GM21737 (cell line): ENCODE measurements at regions not wholly inside any gene's neighbourhood (a gene's known extent, or its start where the extent isn't known, plus 50 kb on each side); places are given as distances from the start of the nearest gene placed in this dataset.

Experiments
- ATAC-seq: cut with Tn5 transposase; IDR thresholded peaks from one replicate; pipeline ENCODE4 v1.9.1; 2021; ENCODE audit warnings: mild to moderate bottlenecking, moderate library complexity; ENCODE audit not compliant: unreplicated experiment

GRCh38 chr2:59012234-59012633, 771.1 kb upstream of the FANCL start:
- no peak for ATAC-seq

GRCh38 chr2:59008950-59009349, 767.8 kb upstream of the FANCL start:
- ATAC-seq = no peak

GRCh38 chr2:59005836-59006615, 764.9 kb upstream of the FANCL start:
- no peak for ATAC-seq

- ATAC-seq = no peak
Observed at GRCh38 chr2:59004621-59005020, 763.5 kb upstream of the FANCL start.

- no peak for ATAC-seq
Observed at GRCh38 chr2:59000796-59001195, 759.7 kb upstream of the FANCL start.

GRCh38 chr2:58992062-58992706, 751.1 kb upstream of the FANCL start:
- no peak for ATAC-seq

- ATAC-seq = no peak
Observed at GRCh38 chr2:58991357-58991756, 750.2 kb upstream of the FANCL start.

GRCh38 chr2:58985541-58985940, 744.4 kb upstream of the FANCL start:
- ATAC-seq = no peak

- ATAC-seq = no peak
Observed at GRCh38 chr2:58984731-58985130, 743.6 kb upstream of the FANCL start.

GRCh38 chr2:58983111-58983510, 742.0 kb upstream of the FANCL start:
- ATAC-seq = no peak

GRCh38 chr2:58981237-58981636, 740.1 kb upstream of the FANCL start:
- ATAC-seq = no peak

GRCh38 chr2:58976375-58977071, 735.4 kb upstream of the FANCL start:
- no peak for ATAC-seq

GRCh38 chr2:58974881-58975280, 733.8 kb upstream of the FANCL start:
- ATAC-seq = no peak

GRCh38 chr2:58974426-58974825, 733.3 kb upstream of the FANCL start:
- no peak for ATAC-seq

GRCh38 chr2:58973811-58974281, 732.7 kb upstream of the FANCL start:
- ATAC-seq = no peak

- ATAC-seq = no peak
Observed at GRCh38 chr2:58972737-58973136, 731.6 kb upstream of the FANCL start.

- ATAC-seq = no peak
Observed at GRCh38 chr2:58971511-58972360, 730.6 kb upstream of the FANCL start.

GRCh38 chr2:58970365-58970764, 729.2 kb upstream of the FANCL start:
- no peak for ATAC-seq

GRCh38 chr2:58968885-58969284, 727.8 kb upstream of the FANCL start:
- no peak for ATAC-seq

GRCh38 chr2:58967736-58968135, 726.6 kb upstream of the FANCL start:
- ATAC-seq = no peak

GRCh38 chr2:58965602-58966001, 724.5 kb upstream of the FANCL start:
- no peak for ATAC-seq
